ENCODE measurements at regions not wholly inside any gene's neighbourhood (a gene's known extent, or its start where the extent isn't known, plus 50 kb on each side); places are given as distances from the start of the nearest gene placed in this dataset.

GRCh38 chr10:10196701-10197100 lies 821.0 kb upstream of the CELF2 start:
- no peaks in the 10 kb centered on the region for H3K27me3 ChIP-seq (ENCODE audit: control insufficient read depth, insufficient read depth, low read length)
- no CpG with 5 or more reads among the region's 5 CpGs for WGBS, 2 experiments (ENCODE audit: extremely low coverage in 2 of 2, insufficient read length in 1 of 2)
- H2BK20ac ChIP-seq (ENCODE audit: low read depth, low read length): no peak overlapping the region
- ChIA-PET CTCF (no interaction called here), POLR2A (ENCODE audit: unreplicated experiment) (no interaction called here)
- no peaks in the 10 kb centered on the region for H3K36me3 ChIP-seq (ENCODE audit: control insufficient read depth, insufficient read depth, low read length)
- H4K91ac ChIP-seq (ENCODE audit: insufficient read depth, low read depth, low read length): no peak overlapping the region
- DNase-seq: no peak
- no peak overlapping the region for H3K4me3 ChIP-seq (ENCODE audit: insufficient read depth, low read depth, low read length)
- no peaks in the 10 kb centered on the region for H3K9me1 ChIP-seq (ENCODE audit: insufficient read depth, low read length)
- no peaks in the 10 kb centered on the region for H3K79me1 ChIP-seq (ENCODE audit: low read depth in 1 of 2, low read length in 2 of 2)
- no peaks in the 10 kb centered on the region; the same call in 1 of the 2 replicates for H3K9me3 ChIP-seq (ENCODE audit: control insufficient read depth, insufficient read depth, low read length)
- no peak overlapping the region for H3K23ac ChIP-seq (ENCODE audit: low read depth, low read length)
- H2BK120ac ChIP-seq (ENCODE audit: low read depth, low read length): no peak overlapping the region
- in situ Hi-C loops (cut with MboI; ENCODE audit: low sequenced_read_pairs): no loop called here
- H3K56ac ChIP-seq (ENCODE audit: extremely low read depth, insufficient read depth, low read length): no peak overlapping the region
- H2BK5ac ChIP-seq (ENCODE audit: low read depth, low read length, poor library complexity, severe bottlenecking): no peak overlapping the region
- H2AFZ ChIP-seq (replicated peaks; ENCODE audit: low read length, poor library complexity): no peak overlapping the region
- no peak overlapping the region for H3K4me2 ChIP-seq (ENCODE audit: low read depth, low read length)
- no peak overlapping the region for H2BK15ac ChIP-seq (ENCODE audit: low read depth, low read length)
- no peak for ATAC-seq (ENCODE audit: low read depth)
- no peak for TF ChIP-seq MXI1 (IDR thresholded peaks at IDR 0.05; ENCODE audit: borderline replicate concordance, low read depth, low read length)
- no peak for TF ChIP-seq POLR2A (IDR thresholded peaks at IDR 0.05; ENCODE audit: low read depth, low read length)
- TF ChIP-seq RAD21 (IDR thresholded peaks at IDR 0.05; ENCODE audit: low read length): no peak
- no peak for TF ChIP-seq CHD1 (IDR thresholded peaks at IDR 0.05; ENCODE audit: low read depth, low read length)
- no peak for TF ChIP-seq USF2 (IDR thresholded peaks at IDR 0.05; ENCODE audit: low read depth, low read length)
- TF ChIP-seq MAFK (IDR thresholded peaks at IDR 0.05; ENCODE audit: low read depth, low read length): no peak
- no peak for TF ChIP-seq FOS (IDR thresholded peaks at IDR 0.05; ENCODE audit: low read depth, low read length)
- TF ChIP-seq RFX5 (IDR thresholded peaks at IDR 0.05; ENCODE audit: low read depth, low read length): no peak
- TF ChIP-seq MAZ (IDR thresholded peaks at IDR 0.05; ENCODE audit: borderline replicate concordance, low read depth, low read length): no peak
- TF ChIP-seq CEBPB (IDR thresholded peaks at IDR 0.05; ENCODE audit: low read depth, low read length): no peak
- TF ChIP-seq CTCF (conservative IDR thresholded peaks at IDR 0.05; ENCODE audit: low read depth, low read length): no peak
- TF ChIP-seq NFE2L2 (IDR thresholded peaks at IDR 0.05; ENCODE audit: low read depth, low read length): no peak
- TF ChIP-seq ELK1 (IDR thresholded peaks at IDR 0.05; ENCODE audit: borderline replicate concordance, low read depth, low read length): no peak
- no peak for TF ChIP-seq SMC3 (IDR thresholded peaks at IDR 0.05; ENCODE audit: low read depth, low read length)
- TF ChIP-seq BHLHE40 (IDR thresholded peaks at IDR 0.05; ENCODE audit: low read depth, low read length): no peak
- no peak for TF ChIP-seq RCOR1 (IDR thresholded peaks at IDR 0.05; ENCODE audit: insufficient replicate concordance, low read length)
- no peak overlapping the region for H3K18ac ChIP-seq (ENCODE audit: low read depth, low read length)
- no TSS peak for BruUV-seq (replicated peaks)
- no peak overlapping the region for H2AK9ac ChIP-seq (replicated peaks; ENCODE audit: low read depth, low read length, poor library complexity)
- no peaks in the 10 kb centered on the region for H3K4me1 ChIP-seq (ENCODE audit: control insufficient read depth, insufficient read depth, low read length)
- no peak overlapping the region for H3K9ac ChIP-seq (ENCODE audit: low read depth, low read length)
- intact Hi-C loops (cut with micrococcal nuclease): no loop called here
- H3K4ac ChIP-seq (ENCODE audit: low read depth, low read length): no peak overlapping the region
- no peak overlapping the region for H3K27ac ChIP-seq (ENCODE audit: insufficient read depth, low read length)
- no peak overlapping the region for H4K5ac ChIP-seq (ENCODE audit: low read depth, low read length)
- dilution Hi-C loops (cut with HindIII; ENCODE audit: low sequenced_read_pairs, unreplicated experiment): no loop called here
- no peak overlapping the region for H3K14ac ChIP-seq (replicated peaks; ENCODE audit: low read depth, low read length)
- H4K20me1 ChIP-seq (ENCODE audit: insufficient read depth, low read length): no peaks in the 10 kb centered on the region
- H4K8ac ChIP-seq (ENCODE audit: low read depth in 2 of 2, low read length in 2 of 2): no peak overlapping the region
- no peak overlapping the region for H2AK5ac ChIP-seq (ENCODE audit: low read depth, low read length)

All from IMR-90 (cell line).